GM12864 (cell line): ENCODE measurements at regions not wholly inside any gene's neighbourhood (a gene's known extent, or its start where the extent isn't known, plus 50 kb on each side); places are given as distances from the start of the nearest gene placed in this dataset.

Source experiments
- DNase-seq: peaks from one replicate; pipeline ENCODE4 v3.0.0-alpha.2; 2011; ENCODE audit warnings: low read depth
- H3K4me3 ChIP-seq: 2 replicates; pipeline ENCODE4 v1.5.1; 2011; ENCODE audit warnings: mild to moderate bottlenecking, low read depth, low read length, control low read depth
- TF ChIP-seq, protein P1 (sequence below): IDR thresholded peaks from 2 replicates; pipeline ENCODE4 v1.5.1; 2011; ENCODE audit warnings: low read depth, mild to moderate bottlenecking, moderate library complexity, low read length, control low read depth, inconsistent platforms; ENCODE audit errors: missing control alignments

DNA sequence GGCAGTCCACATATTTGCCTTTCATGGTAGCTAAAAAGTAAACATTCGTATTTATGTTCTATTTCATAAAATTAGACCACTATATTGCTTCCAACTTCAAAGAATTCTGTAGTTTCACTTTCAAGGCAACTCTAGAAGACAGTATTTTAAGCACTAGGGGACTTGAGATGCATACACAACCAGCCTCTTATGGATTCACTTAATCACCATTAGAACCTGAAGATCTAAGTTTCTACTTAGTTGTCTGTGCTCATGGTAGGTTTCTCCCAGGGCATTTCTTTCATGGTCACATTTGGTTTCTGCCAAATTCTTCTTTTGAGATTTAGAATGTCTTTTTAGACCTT lies 209.9 kb upstream of the HCCS start:
- no peak overlapping the region for H3K4me3 ChIP-seq
- no peak for DNase-seq
- TF ChIP-seq, protein P1, sequence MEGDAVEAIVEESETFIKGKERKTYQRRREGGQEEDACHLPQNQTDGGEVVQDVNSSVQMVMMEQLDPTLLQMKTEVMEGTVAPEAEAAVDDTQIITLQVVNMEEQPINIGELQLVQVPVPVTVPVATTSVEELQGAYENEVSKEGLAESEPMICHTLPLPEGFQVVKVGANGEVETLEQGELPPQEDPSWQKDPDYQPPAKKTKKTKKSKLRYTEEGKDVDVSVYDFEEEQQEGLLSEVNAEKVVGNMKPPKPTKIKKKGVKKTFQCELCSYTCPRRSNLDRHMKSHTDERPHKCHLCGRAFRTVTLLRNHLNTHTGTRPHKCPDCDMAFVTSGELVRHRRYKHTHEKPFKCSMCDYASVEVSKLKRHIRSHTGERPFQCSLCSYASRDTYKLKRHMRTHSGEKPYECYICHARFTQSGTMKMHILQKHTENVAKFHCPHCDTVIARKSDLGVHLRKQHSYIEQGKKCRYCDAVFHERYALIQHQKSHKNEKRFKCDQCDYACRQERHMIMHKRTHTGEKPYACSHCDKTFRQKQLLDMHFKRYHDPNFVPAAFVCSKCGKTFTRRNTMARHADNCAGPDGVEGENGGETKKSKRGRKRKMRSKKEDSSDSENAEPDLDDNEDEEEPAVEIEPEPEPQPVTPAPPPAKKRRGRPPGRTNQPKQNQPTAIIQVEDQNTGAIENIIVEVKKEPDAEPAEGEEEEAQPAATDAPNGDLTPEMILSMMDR, result no peak

DNA sequence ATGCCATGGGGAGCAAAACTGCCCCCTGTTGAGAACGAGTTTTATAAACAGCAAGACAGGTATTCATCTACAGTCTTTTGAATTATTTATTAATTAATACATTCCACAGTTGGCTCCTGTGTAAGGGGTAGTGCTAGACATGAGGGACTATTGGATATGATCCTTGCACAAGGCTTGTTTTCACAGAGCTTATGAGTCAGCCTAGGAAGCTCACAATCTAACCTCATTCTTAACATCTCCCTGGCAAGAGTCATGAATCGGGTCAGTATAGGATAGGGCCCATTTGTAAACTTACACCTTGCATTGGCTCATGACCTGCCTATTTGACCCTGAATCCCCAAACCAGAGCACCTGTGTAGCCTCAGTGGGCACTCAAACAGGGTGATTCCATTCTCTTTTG lies 209.1 kb upstream of the HCCS start:
- H3K4me3 ChIP-seq, result no peak overlapping the region
- TF ChIP-seq, protein P1, result no peak
- DNase-seq, result no peak

DNA sequence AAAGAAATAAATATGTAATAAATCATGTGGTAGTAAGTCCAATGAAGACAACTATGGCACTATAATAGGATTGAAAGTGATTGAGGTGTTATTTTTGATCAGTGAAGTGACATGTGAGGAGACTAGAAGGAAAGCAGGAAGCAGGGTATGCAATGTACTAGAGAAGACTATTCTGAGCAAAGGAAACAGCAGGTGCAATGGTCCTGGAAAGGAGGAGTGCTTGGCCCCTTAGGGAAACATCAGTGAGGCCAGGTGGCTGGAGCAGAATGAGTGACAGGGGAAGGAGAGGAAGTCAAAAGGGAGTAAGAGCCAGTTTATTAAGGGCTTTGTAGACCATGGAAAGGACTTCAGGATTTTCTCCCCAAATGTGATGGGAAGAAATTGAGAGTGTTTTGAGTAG lies 207.6 kb upstream of the HCCS start:
- no peak for DNase-seq
- H3K4me3 ChIP-seq, result no peak overlapping the region
- TF ChIP-seq, protein P1, result no peak

DNA sequence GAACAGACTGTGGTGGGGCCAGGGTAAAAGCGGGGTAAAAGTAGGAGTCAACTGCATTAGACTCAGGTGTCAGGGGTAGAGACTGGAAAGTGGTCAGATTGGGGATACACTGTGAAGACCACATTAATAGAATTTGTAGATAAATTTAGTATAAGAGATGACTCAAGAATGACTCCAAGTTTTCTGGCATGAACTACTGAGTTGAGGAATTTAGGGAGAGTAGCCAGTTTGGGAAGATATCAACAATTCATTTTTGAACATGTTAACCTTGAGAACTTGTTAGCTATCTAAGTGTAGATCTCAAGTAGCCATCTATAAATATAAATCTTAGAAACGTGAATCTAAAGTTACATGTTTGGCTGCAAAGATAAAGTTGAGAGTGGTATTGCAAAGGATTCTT lies 206.9 kb upstream of the HCCS start:
- H3K4me3 ChIP-seq, result no peak overlapping the region
- TF ChIP-seq, protein P1, result no peak
- no peak for DNase-seq

DNA sequence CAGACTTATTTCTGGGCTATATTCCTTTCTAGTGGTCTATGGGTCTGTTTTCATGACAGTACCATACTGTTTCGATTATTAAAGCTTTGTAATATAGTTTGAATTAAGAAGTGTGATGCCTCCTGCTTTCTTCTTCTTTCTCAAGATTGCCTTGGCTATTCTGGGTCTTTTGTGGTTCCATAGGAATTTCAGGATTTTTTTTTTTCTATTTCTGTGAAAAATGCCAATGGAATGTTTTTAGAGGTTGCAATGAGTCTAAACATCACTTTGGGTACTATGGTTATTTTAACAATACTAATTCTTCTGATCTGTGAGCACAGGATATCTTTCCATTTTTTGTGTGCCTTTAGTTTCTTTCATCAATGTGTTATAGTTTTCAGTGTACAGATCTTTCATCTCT lies 204.3 kb upstream of the HCCS start:
- no peak for DNase-seq
- no peak overlapping the region for H3K4me3 ChIP-seq
- TF ChIP-seq, protein P1, result no peak

DNA sequence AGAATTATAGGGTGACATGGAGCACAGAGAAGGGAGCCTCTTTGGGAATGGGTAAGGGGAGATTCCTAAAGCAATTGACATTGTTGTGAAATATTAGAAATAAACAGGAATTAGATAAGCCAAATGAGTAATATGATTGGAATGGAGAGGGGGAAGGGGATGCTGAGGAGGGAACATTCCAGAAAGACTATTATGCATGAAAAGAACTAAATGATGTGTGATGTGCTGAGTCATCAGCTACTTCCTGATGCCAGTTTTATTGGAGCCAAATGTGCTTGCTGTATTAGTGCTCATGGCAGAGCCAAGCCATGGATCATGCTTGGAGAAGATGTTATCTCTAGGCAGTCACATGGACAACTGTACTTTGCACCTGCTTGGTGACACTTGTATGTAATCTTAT lies 189.0 kb upstream of the HCCS start:
- no peak for DNase-seq
- H3K4me3 ChIP-seq, result no peak overlapping the region
- TF ChIP-seq, protein P1, result no peak

DNA sequence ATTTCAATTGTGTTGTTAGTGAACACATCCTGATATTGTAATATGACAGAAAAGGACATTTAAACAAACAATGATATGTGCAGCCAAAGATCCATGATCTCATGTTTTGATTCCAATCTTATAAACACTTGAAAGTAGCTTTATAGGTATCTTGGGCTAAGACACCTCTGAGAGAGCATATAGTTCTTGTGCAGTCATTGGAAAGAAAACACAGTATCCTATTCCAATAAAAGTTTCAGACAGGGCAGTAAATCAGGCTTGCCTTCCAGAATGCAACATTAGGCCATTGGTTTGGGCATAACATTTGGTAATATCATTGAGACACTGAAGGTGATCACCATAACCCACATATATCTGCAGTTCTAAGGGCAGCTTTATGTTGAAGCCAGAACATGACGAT lies 188.3 kb upstream of the HCCS start:
- no peak overlapping the region for H3K4me3 ChIP-seq
- no peak for DNase-seq
- TF ChIP-seq, protein P1, result no peak
